SHP77 (cell line): ENCODE measurements at regions not wholly inside any gene's neighbourhood (a gene's known extent, or its start where the extent isn't known, plus 50 kb on each side); places are given as distances from the start of the nearest gene placed in this dataset.
"Not testable (repeated sequence)": the region's sequence is repeated elsewhere in the genome, so short reads cannot be mapped to it uniquely, and the experiment has no call there.

Experiments
- DNase-seq, 2 experiments: peaks; one replicate each; lab custom pipeline; 2025; lab: John Stamatoyannopoulos, UW

- no peak for DNase-seq
Measured at GRCh38 chr18:66440433-66440832, 163.5 kb downstream of the CDH19 start.

GRCh38 chr18:66439670-66440069 is 164.2 kb downstream of the CDH19 start:
- no peak for DNase-seq

GRCh38 chr18:66438711-66439536 is 165.0 kb downstream of the CDH19 start:
- no peak for DNase-seq

- DNase-seq: no peak
Measured at GRCh38 chr18:66432636-66433035, 171.3 kb downstream of the CDH19 start.

- DNase-seq: no peak
Measured at GRCh38 chr18:66428795-66429194, 175.1 kb downstream of the CDH19 start.

GRCh38 chr18:66419400-66419799 is 184.5 kb downstream of the CDH19 start:
- DNase-seq: no peak

GRCh38 chr18:66410692-66411091 is 193.2 kb downstream of the CDH19 start:
- no peak for DNase-seq

- no peak for DNase-seq
Measured at GRCh38 chr18:66395671-66396218, 208.1 kb downstream of the CDH19 start.

- no peak for DNase-seq
Measured at GRCh38 chr18:66393463-66393862, 210.4 kb downstream of the CDH19 start.

- no peak for DNase-seq
Measured at GRCh38 chr18:66377291-66377690, 226.6 kb downstream of the CDH19 start.

GRCh38 chr18:66375391-66375790 is 228.5 kb downstream of the CDH19 start:
- not testable (repeated sequence) for DNase-seq

GRCh38 chr18:66346833-66347588 is 256.9 kb downstream of the CDH19 start:
- no peak for DNase-seq

- DNase-seq: peak; percentile 29 to 53
Measured at GRCh38 chr18:66344227-66344626, 259.7 kb downstream of the CDH19 start.

- DNase-seq: no peak
Measured at GRCh38 chr18:66342577-66342976, 261.3 kb downstream of the CDH19 start.

- no peak for DNase-seq
Measured at GRCh38 chr18:66334534-66334933, 269.4 kb downstream of the CDH19 start.

- no peak for DNase-seq
Measured at GRCh38 chr18:66329716-66330115, 274.2 kb downstream of the CDH19 start.

GRCh38 chr18:66328296-66328878 is 275.5 kb downstream of the CDH19 start:
- DNase-seq: no peak

- no peak for DNase-seq
Measured at GRCh38 chr18:66325251-66325650, 278.6 kb downstream of the CDH19 start.

- no peak for DNase-seq
Measured at GRCh38 chr18:66324616-66325015, 279.3 kb downstream of the CDH19 start.

- no peak for DNase-seq
Measured at GRCh38 chr18:66317243-66318090, 286.4 kb downstream of the CDH19 start.

- peak in 1 of 2 experiments; percentile 10 for DNase-seq
Measured at GRCh38 chr18:66316701-66317100, 287.2 kb downstream of the CDH19 start.

- DNase-seq: no peak
Measured at GRCh38 chr18:66300141-66300540, 303.7 kb downstream of the CDH19 start.
